ENCODE measurements at regions not wholly inside any gene's neighbourhood (a gene's known extent, or its start where the extent isn't known, plus 50 kb on each side); places are given as distances from the start of the nearest gene placed in this dataset.
"Not testable (repeated sequence)": the region's sequence is repeated elsewhere in the genome, so short reads cannot be mapped to it uniquely, and the experiment has no call there.

DNA sequence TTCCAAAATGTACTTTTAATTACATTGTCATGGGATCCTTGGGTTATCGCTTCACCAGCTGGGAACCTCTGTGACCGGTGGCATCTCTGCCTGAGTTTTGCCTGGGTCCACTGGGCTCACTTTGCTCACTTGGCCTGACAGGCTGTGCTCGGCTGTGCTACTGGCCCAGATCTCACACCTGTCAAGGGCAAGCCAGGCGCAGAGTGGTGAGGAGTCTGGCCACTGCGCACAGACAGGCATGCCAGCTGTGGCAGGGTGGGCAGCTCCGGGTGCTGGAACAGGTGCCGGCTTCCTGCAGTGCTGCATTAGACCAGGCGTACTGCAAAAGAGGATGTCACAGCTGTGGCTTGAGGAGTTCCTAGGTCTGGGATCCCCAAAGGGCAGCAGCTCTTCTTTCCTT is 489.8 kb downstream of the TENT5A start:
- intact Hi-C loops (cut with micrococcal nuclease; ENCODE audit: unreplicated experiment), result no loop called here
- Histone ChIP-seq H3K9me2 (ENCODE audit: insufficient read depth, low read length) (no peaks in the 10 kb centered on the region), H3K4me3 (ENCODE audit: low read depth, low read length, poor library complexity, severe bottlenecking) (no peak overlapping the region), H4K20me1 (ENCODE audit: insufficient read depth, low read length) (no peaks in the 10 kb centered on the region), H3K9me3 (ENCODE audit: low read length) (no peaks in the 10 kb centered on the region), H3K27ac (ENCODE audit: low read depth, low read length, poor library complexity, severe bottlenecking) (no peak overlapping the region), H2AFZ (ENCODE audit: low read length) (no peak overlapping the region), H3K4me1 (ENCODE audit: insufficient read depth, low read length, poor library complexity, severe bottlenecking) (no peaks in the 10 kb centered on the region), H3K36me3 (ENCODE audit: insufficient read depth, low read length) (no peaks in the 10 kb centered on the region), H3K79me2 (ENCODE audit: insufficient read depth, low read depth, low read length) (no peaks in the 10 kb centered on the region), H3K4me2 (ENCODE audit: low read length) (no peak overlapping the region)
- DNase-seq (ENCODE audit: low spot score), result no peak
- POLR2A ChIA-PET, result no interaction called here
- no TSS peak for BruUV-seq (replicated peaks)
- TF ChIP-seq EZH2phosphoT487 (IDR thresholded peaks at IDR 0.05; ENCODE audit: borderline replicate concordance, low read depth, low read length), result no peak
- TF ChIP-seq, protein P1, sequence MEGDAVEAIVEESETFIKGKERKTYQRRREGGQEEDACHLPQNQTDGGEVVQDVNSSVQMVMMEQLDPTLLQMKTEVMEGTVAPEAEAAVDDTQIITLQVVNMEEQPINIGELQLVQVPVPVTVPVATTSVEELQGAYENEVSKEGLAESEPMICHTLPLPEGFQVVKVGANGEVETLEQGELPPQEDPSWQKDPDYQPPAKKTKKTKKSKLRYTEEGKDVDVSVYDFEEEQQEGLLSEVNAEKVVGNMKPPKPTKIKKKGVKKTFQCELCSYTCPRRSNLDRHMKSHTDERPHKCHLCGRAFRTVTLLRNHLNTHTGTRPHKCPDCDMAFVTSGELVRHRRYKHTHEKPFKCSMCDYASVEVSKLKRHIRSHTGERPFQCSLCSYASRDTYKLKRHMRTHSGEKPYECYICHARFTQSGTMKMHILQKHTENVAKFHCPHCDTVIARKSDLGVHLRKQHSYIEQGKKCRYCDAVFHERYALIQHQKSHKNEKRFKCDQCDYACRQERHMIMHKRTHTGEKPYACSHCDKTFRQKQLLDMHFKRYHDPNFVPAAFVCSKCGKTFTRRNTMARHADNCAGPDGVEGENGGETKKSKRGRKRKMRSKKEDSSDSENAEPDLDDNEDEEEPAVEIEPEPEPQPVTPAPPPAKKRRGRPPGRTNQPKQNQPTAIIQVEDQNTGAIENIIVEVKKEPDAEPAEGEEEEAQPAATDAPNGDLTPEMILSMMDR (conservative IDR thresholded peaks at IDR 0.05; ENCODE audit: low read length), result no peak
- CTCF ChIA-PET (ENCODE audit: unreplicated experiment), result no interaction called here

DNA sequence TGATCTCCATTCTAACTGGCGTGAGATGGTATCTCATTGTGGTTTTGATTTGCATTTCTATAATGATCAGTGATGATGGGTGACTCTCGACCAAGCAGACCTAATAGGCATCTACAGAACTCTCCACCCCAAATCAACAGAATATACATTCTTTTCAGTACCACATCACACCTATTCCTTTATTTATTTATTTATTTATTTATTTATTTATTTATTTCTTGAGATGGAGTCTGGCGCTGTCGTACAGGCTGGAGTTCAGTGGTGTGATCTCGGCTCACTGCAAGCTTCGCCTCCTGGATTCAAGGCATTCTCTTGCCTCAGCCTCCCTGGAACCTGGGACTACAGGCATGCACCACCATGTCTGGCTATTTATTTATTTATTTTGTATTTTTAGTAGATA is 496.3 kb downstream of the TENT5A start:
- H3K4me3 ChIP-seq (ENCODE audit: low read depth, low read length, poor library complexity, severe bottlenecking); H3K79me2 ChIP-seq (ENCODE audit: insufficient read depth, low read depth, low read length); CTCF ChIA-PET (ENCODE audit: unreplicated experiment); H3K9me3 ChIP-seq (ENCODE audit: low read length); POLR2A ChIA-PET; H4K20me1 ChIP-seq (ENCODE audit: insufficient read depth, low read length); H3K4me1 ChIP-seq (ENCODE audit: insufficient read depth, low read length, poor library complexity, severe bottlenecking); H3K27ac ChIP-seq (ENCODE audit: low read depth, low read length, poor library complexity, severe bottlenecking); intact Hi-C loops (cut with micrococcal nuclease; ENCODE audit: unreplicated experiment); H3K4me2 ChIP-seq (ENCODE audit: low read length); H2AFZ ChIP-seq (ENCODE audit: low read length); DNase-seq (ENCODE audit: low spot score); H3K9me2 ChIP-seq (ENCODE audit: insufficient read depth, low read length); H3K36me3 ChIP-seq (ENCODE audit: insufficient read depth, low read length); BruUV-seq (replicated peaks): not testable (repeated sequence)

DNA sequence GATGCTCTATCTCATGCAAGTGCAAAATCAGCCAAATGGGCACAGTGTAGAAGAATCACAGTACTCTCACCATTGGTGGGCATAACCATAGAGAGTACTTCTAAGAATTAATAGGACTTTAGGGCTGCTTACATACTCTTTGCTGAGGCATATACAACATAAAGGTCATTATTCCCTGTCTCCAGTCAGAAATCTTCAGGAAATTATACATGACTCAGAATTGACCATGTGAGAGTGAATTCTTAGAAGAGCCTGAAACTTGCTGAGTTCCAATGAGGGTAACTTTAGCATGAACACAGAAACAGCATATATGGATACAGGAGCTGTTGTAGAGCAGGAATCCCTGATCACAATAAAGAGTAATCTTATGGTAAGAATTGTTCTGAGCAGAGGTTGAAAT is 498.7 kb downstream of the TENT5A start:
- TF ChIP-seq, protein P1 (conservative IDR thresholded peaks at IDR 0.05; ENCODE audit: low read length), result no peak
- no peak for TF ChIP-seq EZH2phosphoT487 (IDR thresholded peaks at IDR 0.05; ENCODE audit: borderline replicate concordance, low read depth, low read length)
- Histone ChIP-seq H3K4me2 (ENCODE audit: low read length) (no peak overlapping the region), H3K9me3 (ENCODE audit: low read length) (no peaks in the 10 kb centered on the region), H3K4me3 (ENCODE audit: low read depth, low read length, poor library complexity, severe bottlenecking) (no peak overlapping the region), H2AFZ (ENCODE audit: low read length) (no peak overlapping the region), H4K20me1 (ENCODE audit: insufficient read depth, low read length) (no peaks in the 10 kb centered on the region), H3K4me1 (ENCODE audit: insufficient read depth, low read length, poor library complexity, severe bottlenecking) (no peaks in the 10 kb centered on the region), H3K9me2 (ENCODE audit: insufficient read depth, low read length) (no peaks in the 10 kb centered on the region), H3K79me2 (ENCODE audit: insufficient read depth, low read depth, low read length) (no peaks in the 10 kb centered on the region), H3K27ac (ENCODE audit: low read depth, low read length, poor library complexity, severe bottlenecking) (no peak overlapping the region), H3K36me3 (ENCODE audit: insufficient read depth, low read length) (no peaks in the 10 kb centered on the region)
- intact Hi-C loops (cut with micrococcal nuclease; ENCODE audit: unreplicated experiment), result no loop called here
- DNase-seq (ENCODE audit: low spot score), result no peak
- no TSS peak for BruUV-seq (replicated peaks)
- ChIA-PET CTCF (ENCODE audit: unreplicated experiment) (no interaction called here), POLR2A (no interaction called here)
